K562 (cell line): ENCODE measurements at regions not wholly inside any gene's neighbourhood (a gene's known extent, or its start where the extent isn't known, plus 50 kb on each side); places are given as distances from the start of the nearest gene placed in this dataset.

Experiments used
- CEBPZ ChIP-seq: fragments of 150-350 bp; IDR thresholded peaks from 2 replicates; pipeline ENCODE4 v1.6.1; 2014; ENCODE audit warnings: low read depth, mild to moderate bottlenecking, low read length, borderline replicate concordance
- DDX20 ChIP-seq: fragments of 450-650 bp; IDR thresholded peaks from 2 replicates; pipeline ENCODE4 v1.6.1; 2016; ENCODE audit warnings: missing genetic modification characterization, low read depth, mild to moderate bottlenecking, missing compliant biosample characterization, moderate library complexity
- MXI1 ChIP-seq: IDR thresholded peaks from 2 replicates; pipeline ENCODE4 v1.6.1; 2011; ENCODE audit warnings: low read depth, mild to moderate bottlenecking, improper control_type of control experiment, low read length
- POLR2AphosphoS5 ChIP-seq: IDR thresholded peaks from 2 replicates; pipeline ENCODE4 v1.6.1; 2011; ENCODE audit warnings: mild to moderate bottlenecking, low read depth, low read length, moderate library complexity; ENCODE audit not compliant: control insufficient read depth, insufficient read depth
- ZBTB33 ChIP-seq: sonication (generic); formaldehyde crosslinking; IDR thresholded peaks from 2 replicates; pipeline ENCODE4 v1.8.1; 2023; ENCODE audit warnings: mild to moderate bottlenecking, missing genetic modification reagents
- ZBTB34 ChIP-seq: fragments of 250-450 bp; sonication (Bioruptor Pico); IDR thresholded peaks from 2 replicates; pipeline ENCODE4 v1.8.0; 2021; ENCODE audit warnings: mild to moderate bottlenecking, moderate library complexity

GRCh38 chr7:16963044-16963443 is 81.3 kb upstream of the AGR3 start:
- TF ChIP-seq ZBTB33 (CRISPR knock-in tag), result no peak
- TF ChIP-seq ZBTB34, result no peak
- TF ChIP-seq POLR2AphosphoS5, result no peak
- TF ChIP-seq CEBPZ, result no peak
- no peak for TF ChIP-seq MXI1
- TF ChIP-seq DDX20, result no peak
